Prostate gland (tissue), 2 donors: ENCODE measurements at regions not wholly inside any gene's neighbourhood (a gene's known extent, or its start where the extent isn't known, plus 50 kb on each side); places are given as distances from the start of the nearest gene placed in this dataset.

Source experiments
- DNase-seq: peaks from one replicate; pipeline ENCODE4 v3.0.0-alpha.2; 2019; ENCODE audit warnings: low spot score
- H3K27ac ChIP-seq, 2 donors: fragments of 200-600 bp; sonication (generic); 2 replicates each; pipeline ENCODE4 v1.5.1; 2017 to 2019
- H3K27me3 ChIP-seq: fragments of 200-600 bp; sonication (generic); replicated peaks from 2 replicates; pipeline ENCODE4 v1.5.1; 2019; ENCODE audit not compliant: insufficient read depth
- H3K36me3 ChIP-seq, 2 donors: fragments of 200-600 bp; sonication (generic); 1 replicate in 1 of 2; 2 replicates in 1 of 2; pipeline versions ENCODE4 v1.5.1 to v1.8.1; 2017 to 2019
- H3K4me1 ChIP-seq: fragments of 200-600 bp; sonication (generic); replicated peaks from 2 replicates; pipeline ENCODE4 v1.5.1; 2019
- H3K4me3 ChIP-seq, 2 donors: fragments of 200-600 bp; sonication (generic); 2 replicates each; pipeline ENCODE4 v1.5.1; 2017 to 2019
- H3K9me3 ChIP-seq: fragments of 200-600 bp; sonication (generic); 2 replicates; pipeline ENCODE4 v1.5.1; 2017
- CTCF ChIP-seq, 4 experiments: fragments of 200-600 bp in 2 of 4; fragments of 450-650 bp in 2 of 4; sonication (generic) in 2 of 4; IDR thresholded peaks; 1 replicate in 3 of 4; 2 replicates in 1 of 4; pipeline ENCODE4 v1.5.1; 2016 to 2019; ENCODE audit warnings: antibody characterized with exemption in 4 of 4, mild to moderate bottlenecking in 2 of 4, moderate library complexity in 2 of 4
- POLR2A ChIP-seq: fragments of 450-650 bp; IDR thresholded peaks from one replicate; pipeline ENCODE4 v1.6.1; 2016; ENCODE audit warnings: antibody characterized with exemption, mild to moderate bottlenecking
- POLR2AphosphoS5 ChIP-seq: sonication (generic); formaldehyde crosslinking; IDR thresholded peaks from one replicate; pipeline ENCODE4 v1.6.1; 2017; ENCODE audit warnings: antibody characterized with exemption
- WGBS: methylation state at CpG from one replicate; pipeline ENCODE4 v1.1.5; 2018; 5-methylcytosine and 5-hydroxymethylcytosine counted together
- intact Hi-C: fragments of 100-400 bp; cut with DNase I; formaldehyde crosslinking; loops from one replicate; pipeline ENCODE4 v1.14.2; 2022

GRCh38 chr7:49700841-49701240 lies 72.6 kb upstream of the VWC2 start:
- H3K27ac ChIP-seq: no peak overlapping the region
- DNase-seq: no peak
- intact Hi-C loops: no loop called here
- H3K9me3 ChIP-seq: no peaks in the 10 kb centered on the region
- no peak overlapping the region for H3K4me3 ChIP-seq
- no peak for TF ChIP-seq CTCF (IDR thresholded peaks at IDR 0.05)
- TF ChIP-seq POLR2AphosphoS5: no peak
- TF ChIP-seq POLR2A: no peak
- 96% methylated on average over 13 of the region's 13 CpGs for WGBS
- no peaks in the 10 kb centered on the region for H3K4me1 ChIP-seq
- H3K36me3 ChIP-seq: no peaks in the 10 kb centered on the region
- H3K27me3 ChIP-seq: no peaks in the 10 kb centered on the region

GRCh38 chr7:49702099-49702498 lies 71.3 kb upstream of the VWC2 start:
- intact Hi-C loops: no loop called here
- TF ChIP-seq CTCF (IDR thresholded peaks at IDR 0.05) (no peak), POLR2AphosphoS5 (no peak), POLR2A (no peak)
- no peak for DNase-seq
- no peak overlapping the region for H3K4me3 ChIP-seq
- no peaks in the 10 kb centered on the region for H3K27me3 ChIP-seq
- no peaks in the 10 kb centered on the region for H3K36me3 ChIP-seq
- H3K9me3 ChIP-seq: no peaks in the 10 kb centered on the region
- no peaks in the 10 kb centered on the region for H3K4me1 ChIP-seq
- WGBS: 74% methylated on average over 2 of the region's 2 CpGs
- no peak overlapping the region for H3K27ac ChIP-seq

GRCh38 chr7:49703337-49703736 lies 70.1 kb upstream of the VWC2 start:
- H3K4me1 ChIP-seq: no peaks in the 10 kb centered on the region
- no peaks in the 10 kb centered on the region for H3K27me3 ChIP-seq
- TF ChIP-seq CTCF (IDR thresholded peaks at IDR 0.05) (no peak), POLR2AphosphoS5 (no peak), POLR2A (no peak)
- H3K36me3 ChIP-seq: no peaks in the 10 kb centered on the region
- no peak overlapping the region for H3K27ac ChIP-seq
- 81% methylated on average over 4 of the region's 4 CpGs for WGBS
- no peak for DNase-seq
- H3K9me3 ChIP-seq: no peaks in the 10 kb centered on the region
- H3K4me3 ChIP-seq: no peak overlapping the region
- intact Hi-C loops: no loop called here

GRCh38 chr7:49703881-49704280 lies 69.6 kb upstream of the VWC2 start:
- H3K4me3 ChIP-seq: no peak overlapping the region
- WGBS: 43% methylated on average over 3 of the region's 3 CpGs
- no peaks in the 10 kb centered on the region for H3K36me3 ChIP-seq
- TF ChIP-seq CTCF (IDR thresholded peaks at IDR 0.05): no peak
- no peak for TF ChIP-seq POLR2A
- no peak for TF ChIP-seq POLR2AphosphoS5
- DNase-seq: no peak
- intact Hi-C loops: no loop called here
- H3K27ac ChIP-seq: no peak overlapping the region
- no peaks in the 10 kb centered on the region for H3K27me3 ChIP-seq
- H3K4me1 ChIP-seq: no peaks in the 10 kb centered on the region
- no peaks in the 10 kb centered on the region for H3K9me3 ChIP-seq

- Histone ChIP-seq H3K9me3 (no peaks in the 10 kb centered on the region), H3K27ac (no peak overlapping the region), H3K27me3 (no peaks in the 10 kb centered on the region), H3K36me3 (no peaks in the 10 kb centered on the region), H3K4me3 (no peak overlapping the region), H3K4me1 (no peaks in the 10 kb centered on the region)
- 67% methylated on average over 5 of the region's 5 CpGs for WGBS
- no peak for DNase-seq
- intact Hi-C loops: no loop called here
- no peak for TF ChIP-seq CTCF (IDR thresholded peaks at IDR 0.05)
- TF ChIP-seq POLR2AphosphoS5: no peak
- no peak for TF ChIP-seq POLR2A
Observed at GRCh38 chr7:49706106-49706505, 67.3 kb upstream of the VWC2 start.
